SK-N-SH (cell line): ENCODE measurements at regions not wholly inside any gene's neighbourhood (a gene's known extent, or its start where the extent isn't known, plus 50 kb on each side); places are given as distances from the start of the nearest gene placed in this dataset.

Source experiments
- CHD2 ChIP-seq: fragments of 150-350 bp; IDR thresholded peaks from 2 replicates; pipeline ENCODE4 v1.6.1; 2018; ENCODE audit warnings: low read length; ENCODE audit not compliant: partially characterized antibody
- CTCF ChIP-seq: fragments of 200-600 bp; sonication (generic); IDR thresholded peaks from 2 replicates; pipeline ENCODE4 v1.6.1; 2017; ENCODE audit warnings: antibody characterized with exemption, mild to moderate bottlenecking, moderate library complexity
- MXI1 ChIP-seq: IDR thresholded peaks from 2 replicates; pipeline ENCODE4 v1.6.1; 2012; ENCODE audit warnings: mild to moderate bottlenecking, low read depth, low read length, improper control_type of control experiment
- POLR2AphosphoS5 ChIP-seq: IDR thresholded peaks from 2 replicates; pipeline ENCODE4 v1.6.1; 2012; ENCODE audit warnings: low read depth, low read length
- REST ChIP-seq: IDR thresholded peaks from 2 replicates; pipeline ENCODE4 v1.6.1; 2012; ENCODE audit warnings: mild to moderate bottlenecking, low read depth, low read length, moderate library complexity
- SMC3 ChIP-seq: IDR thresholded peaks from 2 replicates; pipeline ENCODE4 v1.6.1; 2012; ENCODE audit warnings: low read depth, low read length, improper control_type of control experiment
- USF1 ChIP-seq: IDR thresholded peaks from 2 replicates; pipeline ENCODE4 v1.4.0; 2012; ENCODE audit warnings: low read depth, borderline replicate concordance
- YY1 ChIP-seq: IDR thresholded peaks from 2 replicates; pipeline ENCODE4 v1.4.0; 2012; ENCODE audit warnings: low read depth, mild to moderate bottlenecking

- TF ChIP-seq MXI1, result no peak
- no peak for TF ChIP-seq CTCF
- TF ChIP-seq USF1, result no peak
- no peak for TF ChIP-seq CHD2
- no peak for TF ChIP-seq SMC3
- no peak for TF ChIP-seq REST
- TF ChIP-seq POLR2AphosphoS5, result no peak
- no peak for TF ChIP-seq YY1
These were observed 91.1 kb downstream of the ENC1 start for GRCh38 chr5:74549384-74549783.
